ENCODE measurements at regions not wholly inside any gene's neighbourhood (a gene's known extent, or its start where the extent isn't known, plus 50 kb on each side); places are given as distances from the start of the nearest gene placed in this dataset.

DNA sequence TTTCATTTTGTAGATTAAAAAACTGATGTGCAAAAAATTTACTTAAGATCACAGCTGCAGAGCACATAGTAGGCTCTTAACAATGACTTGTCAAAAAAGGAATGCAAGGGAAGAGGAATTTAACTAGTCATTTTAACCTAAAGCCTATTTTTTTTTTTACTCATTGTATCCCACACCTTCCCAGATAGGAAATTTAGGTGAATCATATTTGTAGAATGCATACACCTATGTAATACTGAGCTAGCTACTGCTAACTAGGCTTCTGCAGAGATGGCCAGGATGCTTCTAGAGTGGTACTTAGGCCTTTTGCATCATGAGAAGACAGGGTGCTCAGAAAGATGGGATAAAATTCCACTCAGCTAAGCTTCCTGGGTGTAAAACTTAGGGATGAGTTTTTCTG lies 387.3 kb downstream of the AASDHPPT start:
- no peak for DNase-seq (ENCODE audit: extremely low read depth, insufficient read length)
- TF ChIP-seq CTCF (IDR thresholded peaks at IDR 0.05; ENCODE audit: insufficient read depth, low read length, poor library complexity, severe bottlenecking) = no peak
- no peak overlapping the region for H3K4me3 ChIP-seq (replicated peaks; ENCODE audit: low read depth, low read length)
- no peaks in the 10 kb centered on the region for H3K36me3 ChIP-seq (ENCODE audit: control insufficient read depth, insufficient read depth, low read length)
- H3K27me3 ChIP-seq (replicated peaks; ENCODE audit: control insufficient read depth, insufficient read depth, low read length) = no peaks in the 10 kb centered on the region; the same call in 1 of the 2 replicates

- DNase-seq (ENCODE audit: extremely low read depth, insufficient read length) = no peak
- H3K27me3 ChIP-seq (replicated peaks; ENCODE audit: control insufficient read depth, insufficient read depth, low read length) = no peaks in the 10 kb centered on the region; the same call in 1 of the 2 replicates
- no peaks in the 10 kb centered on the region for H3K36me3 ChIP-seq (ENCODE audit: control insufficient read depth, insufficient read depth, low read length)
- H3K4me3 ChIP-seq (replicated peaks; ENCODE audit: low read depth, low read length) = no peak overlapping the region
- TF ChIP-seq CTCF (IDR thresholded peaks at IDR 0.05; ENCODE audit: insufficient read depth, low read length, poor library complexity, severe bottlenecking) = no peak
These were observed 389.1 kb downstream of the AASDHPPT start for GRCh38 chr11:106466521-106467080.

DNA sequence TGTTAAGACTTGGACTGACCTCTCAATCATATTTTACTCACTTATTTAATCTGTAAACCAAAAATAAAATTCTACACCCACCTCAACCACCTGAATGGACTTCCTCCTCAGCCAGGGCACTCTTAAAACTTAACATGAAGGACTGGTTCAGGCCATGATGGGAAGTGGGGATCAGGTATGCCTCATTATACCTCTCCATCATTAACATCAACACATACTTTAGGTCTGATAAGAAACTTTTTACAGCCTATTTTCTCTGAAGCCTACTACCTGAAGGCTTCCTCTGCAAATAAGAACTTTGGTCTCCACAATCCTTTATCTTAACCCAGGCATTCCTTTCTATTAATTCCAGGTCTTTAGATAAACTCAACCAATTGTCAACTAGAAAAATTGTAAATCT lies 390.0 kb downstream of the AASDHPPT start:
- no peak overlapping the region for H3K4me3 ChIP-seq (replicated peaks; ENCODE audit: low read depth, low read length)
- no peaks in the 10 kb centered on the region for H3K36me3 ChIP-seq (ENCODE audit: control insufficient read depth, insufficient read depth, low read length)
- no peak for DNase-seq (ENCODE audit: extremely low read depth, insufficient read length)
- H3K27me3 ChIP-seq (replicated peaks; ENCODE audit: control insufficient read depth, insufficient read depth, low read length) = no peaks in the 10 kb centered on the region; the same call in 1 of the 2 replicates
- TF ChIP-seq CTCF (IDR thresholded peaks at IDR 0.05; ENCODE audit: insufficient read depth, low read length, poor library complexity, severe bottlenecking) = no peak

GRCh38 chr11:106468086-106468485 lies 390.6 kb downstream of the AASDHPPT start:
- TF ChIP-seq CTCF (IDR thresholded peaks at IDR 0.05; ENCODE audit: insufficient read depth, low read length, poor library complexity, severe bottlenecking) = no peak
- no peak overlapping the region for H3K4me3 ChIP-seq (replicated peaks; ENCODE audit: low read depth, low read length)
- H3K27me3 ChIP-seq (replicated peaks; ENCODE audit: control insufficient read depth, insufficient read depth, low read length) = no peaks in the 10 kb centered on the region; the same call in 1 of the 2 replicates
- H3K36me3 ChIP-seq (ENCODE audit: control insufficient read depth, insufficient read depth, low read length) = no peaks in the 10 kb centered on the region
- DNase-seq (ENCODE audit: extremely low read depth, insufficient read length) = no peak

DNA sequence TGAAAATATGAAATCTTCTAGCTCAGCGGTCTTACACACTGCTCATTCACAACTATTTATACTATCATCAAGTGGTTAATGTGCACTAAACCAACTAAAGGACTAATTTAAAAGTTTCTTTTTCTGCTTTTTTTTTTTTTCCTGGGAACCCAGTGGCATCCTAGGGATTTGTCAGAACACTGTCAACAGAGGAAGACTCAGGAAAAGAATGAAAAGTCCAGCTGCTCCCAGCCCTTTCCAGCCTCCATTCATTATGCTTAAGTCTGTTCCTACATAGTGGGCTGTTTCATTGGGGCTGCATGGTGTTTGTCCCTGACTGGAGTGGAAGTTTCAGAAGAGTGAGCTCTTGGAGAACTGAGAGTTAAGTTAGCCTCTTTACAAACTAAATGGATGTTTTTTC lies 391.1 kb downstream of the AASDHPPT start:
- Histone ChIP-seq H3K4me3 (replicated peaks; ENCODE audit: low read depth, low read length) (no peak overlapping the region), H3K27me3 (replicated peaks; ENCODE audit: control insufficient read depth, insufficient read depth, low read length) (no peaks in the 10 kb centered on the region; the same call in 1 of the 2 replicates), H3K36me3 (ENCODE audit: control insufficient read depth, insufficient read depth, low read length) (no peaks in the 10 kb centered on the region)
- no peak for TF ChIP-seq CTCF (IDR thresholded peaks at IDR 0.05; ENCODE audit: insufficient read depth, low read length, poor library complexity, severe bottlenecking)
- DNase-seq (ENCODE audit: extremely low read depth, insufficient read length) = no peak

DNA sequence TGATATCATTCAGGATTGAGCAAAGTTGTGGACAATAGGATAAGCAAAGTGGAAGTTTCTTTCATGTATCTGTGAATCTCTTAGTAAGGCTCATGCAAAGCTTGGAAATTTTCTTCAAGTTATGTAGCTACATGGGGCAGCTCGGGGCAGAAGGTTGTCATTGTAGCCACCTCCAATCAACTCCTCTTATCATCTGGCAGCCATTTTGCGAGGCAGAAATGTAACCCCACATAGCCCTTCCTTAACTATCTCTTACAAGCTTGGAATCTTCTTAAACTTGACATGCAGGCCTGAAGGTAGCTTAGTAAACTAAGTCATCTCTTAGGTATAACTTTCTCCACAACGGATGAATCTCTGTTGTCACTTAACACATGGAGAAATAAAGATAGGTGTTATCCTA lies 392.8 kb downstream of the AASDHPPT start:
- no peak for DNase-seq (ENCODE audit: extremely low read depth, insufficient read length)
- Histone ChIP-seq H3K27me3 (replicated peaks; ENCODE audit: control insufficient read depth, insufficient read depth, low read length) (no peaks in the 10 kb centered on the region; the same call in 1 of the 2 replicates), H3K36me3 (ENCODE audit: control insufficient read depth, insufficient read depth, low read length) (no peaks in the 10 kb centered on the region), H3K4me3 (replicated peaks; ENCODE audit: low read depth, low read length) (no peak overlapping the region)
- TF ChIP-seq CTCF (IDR thresholded peaks at IDR 0.05; ENCODE audit: insufficient read depth, low read length, poor library complexity, severe bottlenecking) = no peak

Measured in GM06990 (cell line).